Epithelial cell of esophagus (primary cell): ENCODE measurements at regions not wholly inside any gene's neighbourhood (a gene's known extent, or its start where the extent isn't known, plus 50 kb on each side); places are given as distances from the start of the nearest gene placed in this dataset.

Source experiments
- DNase-seq: peaks from one replicate; pipeline ENCODE4 v3.0.0; 2010; ENCODE audit warnings: low read depth
- H3K4me3 ChIP-seq: 2 replicates; pipeline ENCODE4 v1.5.1; 2011; ENCODE audit warnings: mild to moderate bottlenecking, low read length, control low read depth
- TF ChIP-seq, protein P1 (sequence below): IDR thresholded peaks from 2 replicates; pipeline ENCODE4 v1.5.1; 2011; ENCODE audit warnings: low read depth, mild to moderate bottlenecking, low read length, control low read depth, inconsistent platforms; ENCODE audit not compliant: insufficient read depth; ENCODE audit errors: missing control alignments

DNA sequence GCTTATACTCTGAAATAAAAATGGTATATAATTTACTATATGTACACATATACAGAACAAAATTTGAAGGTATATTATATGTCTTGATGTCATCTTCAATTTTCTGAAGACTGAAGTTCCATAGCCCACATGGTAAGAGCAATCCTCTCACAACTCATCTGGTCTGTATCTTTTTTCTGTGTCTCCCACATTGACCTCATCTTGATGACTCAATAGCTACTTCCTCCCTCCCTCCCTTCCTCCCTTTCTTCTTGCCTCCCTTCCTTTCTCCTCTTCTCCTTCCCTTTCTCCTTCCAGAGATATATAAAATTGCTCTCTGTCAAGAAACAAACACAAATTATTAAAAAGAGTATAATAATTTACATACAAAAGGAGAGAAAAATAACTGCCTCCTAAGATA is 268.5 kb downstream of the SQOR start:
- H3K4me3 ChIP-seq = no peak overlapping the region
- peak; percentile 24 for DNase-seq
- TF ChIP-seq, protein P1, sequence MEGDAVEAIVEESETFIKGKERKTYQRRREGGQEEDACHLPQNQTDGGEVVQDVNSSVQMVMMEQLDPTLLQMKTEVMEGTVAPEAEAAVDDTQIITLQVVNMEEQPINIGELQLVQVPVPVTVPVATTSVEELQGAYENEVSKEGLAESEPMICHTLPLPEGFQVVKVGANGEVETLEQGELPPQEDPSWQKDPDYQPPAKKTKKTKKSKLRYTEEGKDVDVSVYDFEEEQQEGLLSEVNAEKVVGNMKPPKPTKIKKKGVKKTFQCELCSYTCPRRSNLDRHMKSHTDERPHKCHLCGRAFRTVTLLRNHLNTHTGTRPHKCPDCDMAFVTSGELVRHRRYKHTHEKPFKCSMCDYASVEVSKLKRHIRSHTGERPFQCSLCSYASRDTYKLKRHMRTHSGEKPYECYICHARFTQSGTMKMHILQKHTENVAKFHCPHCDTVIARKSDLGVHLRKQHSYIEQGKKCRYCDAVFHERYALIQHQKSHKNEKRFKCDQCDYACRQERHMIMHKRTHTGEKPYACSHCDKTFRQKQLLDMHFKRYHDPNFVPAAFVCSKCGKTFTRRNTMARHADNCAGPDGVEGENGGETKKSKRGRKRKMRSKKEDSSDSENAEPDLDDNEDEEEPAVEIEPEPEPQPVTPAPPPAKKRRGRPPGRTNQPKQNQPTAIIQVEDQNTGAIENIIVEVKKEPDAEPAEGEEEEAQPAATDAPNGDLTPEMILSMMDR = no peak

DNA sequence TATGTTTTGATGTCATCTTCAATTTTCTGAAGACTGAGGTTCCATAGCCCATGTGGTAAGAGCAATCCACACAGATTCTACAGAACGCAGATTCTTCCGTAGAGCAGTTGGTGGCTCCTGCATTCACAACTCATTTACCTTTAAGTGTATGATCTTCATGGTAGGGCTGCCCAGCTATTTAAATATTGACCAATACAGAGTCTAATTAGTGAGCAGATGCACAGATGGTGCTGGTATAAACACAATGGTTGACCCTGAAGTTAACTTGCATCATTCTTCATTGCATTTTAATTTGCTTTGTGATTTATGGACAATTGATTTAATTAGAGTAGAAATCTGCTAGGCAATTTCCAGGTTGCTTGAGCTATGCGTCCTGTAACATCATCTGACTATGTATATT is 269.2 kb downstream of the SQOR start:
- H3K4me3 ChIP-seq = no peak overlapping the region
- TF ChIP-seq, protein P1 = no peak
- no peak for DNase-seq

DNA sequence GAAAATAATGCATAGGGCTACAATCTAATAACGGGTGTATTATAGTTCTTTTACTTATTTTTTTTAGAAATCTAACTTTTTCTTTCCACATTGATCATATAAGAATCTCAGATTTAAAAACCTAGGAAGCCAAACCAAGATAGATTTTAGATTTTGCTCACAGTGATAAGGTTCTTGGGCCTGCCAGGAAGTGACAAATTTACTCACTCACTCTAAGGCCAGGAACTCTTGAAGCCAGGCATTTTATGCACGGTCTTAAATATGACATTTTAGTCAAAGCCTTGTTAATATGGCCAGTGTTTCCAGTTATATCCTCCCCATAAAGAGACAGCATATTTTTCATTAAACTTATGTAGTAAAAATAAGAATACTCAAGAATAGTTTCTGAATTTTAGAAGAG is 271.4 kb downstream of the SQOR start:
- TF ChIP-seq, protein P1 = no peak
- no peak overlapping the region for H3K4me3 ChIP-seq
- DNase-seq = no peak

DNA sequence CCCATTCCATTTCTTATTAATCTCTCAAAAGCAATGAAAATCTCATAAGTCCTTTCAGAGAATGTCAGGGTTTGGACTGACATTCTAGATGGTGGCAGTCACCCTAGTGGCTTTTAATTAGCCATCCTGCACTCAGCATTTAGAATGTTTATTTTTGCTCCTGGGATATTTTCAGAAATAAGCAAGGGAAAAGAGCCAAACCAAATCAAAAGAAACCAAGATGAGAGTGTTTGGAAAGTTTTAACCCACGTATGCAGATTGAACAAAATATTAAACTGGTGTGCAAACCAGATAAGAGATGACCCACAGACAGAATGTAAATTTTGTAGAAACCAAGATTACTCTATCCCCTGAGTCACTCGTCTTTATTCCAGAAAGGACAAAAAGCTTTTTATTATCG is 275.8 kb downstream of the SQOR start:
- TF ChIP-seq, protein P1 = no peak
- DNase-seq = no peak
- H3K4me3 ChIP-seq = no peak overlapping the region

DNA sequence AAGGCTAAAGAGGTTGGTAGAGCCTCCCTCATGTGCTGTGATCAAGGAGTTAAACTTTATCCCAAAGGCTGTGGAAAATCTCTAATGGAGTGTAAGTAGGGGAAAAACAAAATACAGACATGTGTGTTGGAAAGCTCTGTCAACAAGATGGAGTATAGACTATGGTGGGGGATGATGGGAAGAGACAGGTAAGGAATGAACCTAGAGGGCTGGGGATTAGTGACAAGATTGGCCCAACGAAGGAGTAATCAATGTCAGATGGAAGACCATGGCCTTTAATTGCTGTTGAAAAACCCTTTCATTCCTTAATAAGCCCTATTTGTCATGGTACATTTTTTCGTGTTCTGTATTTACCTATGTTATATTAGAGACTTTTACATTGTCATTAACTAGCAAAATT is 278.6 kb downstream of the SQOR start:
- DNase-seq = no peak
- TF ChIP-seq, protein P1 = no peak
- H3K4me3 ChIP-seq = no peak overlapping the region

DNA sequence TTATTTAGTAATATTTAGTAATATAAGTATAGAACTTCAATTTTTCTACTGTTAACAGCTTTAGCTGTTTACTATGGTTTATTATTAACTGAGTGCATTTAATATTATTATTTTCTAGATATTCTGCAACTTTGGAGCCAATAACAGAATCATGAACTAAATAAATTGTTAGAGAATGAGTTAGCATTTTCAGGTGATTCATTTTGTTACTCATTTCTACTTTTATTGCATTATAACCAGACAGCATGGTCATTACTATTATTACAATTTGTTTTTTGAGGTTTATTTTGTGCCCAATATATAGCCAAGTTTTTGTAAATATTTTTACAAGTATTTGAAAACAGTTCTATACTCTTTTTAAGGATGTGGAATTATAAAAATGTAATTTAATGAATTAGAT is 279.6 kb downstream of the SQOR start:
- TF ChIP-seq, protein P1 = no peak
- DNase-seq = peak; percentile 18
- H3K4me3 ChIP-seq = no peak overlapping the region

DNA sequence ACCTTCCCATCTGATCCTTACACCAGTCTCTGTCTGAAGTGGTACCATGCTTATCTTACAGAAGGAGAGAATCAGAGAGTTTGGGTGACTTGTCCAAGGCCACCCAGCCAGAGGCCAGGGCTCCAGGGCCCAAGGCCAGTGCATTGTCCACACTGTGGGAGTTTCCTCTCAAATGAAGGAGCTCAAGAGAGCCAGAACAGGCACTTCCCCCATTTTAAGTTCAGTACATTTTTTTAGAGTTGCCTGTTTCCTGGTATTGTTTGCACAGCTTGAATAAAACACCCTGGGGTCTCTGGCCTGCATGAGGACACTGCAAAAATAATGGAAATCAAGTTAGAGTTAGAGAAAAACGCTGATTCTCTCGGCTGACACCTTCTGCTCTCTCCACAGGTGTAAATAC is 284.0 kb downstream of the SQOR start:
- no peak for DNase-seq
- H3K4me3 ChIP-seq = no peak overlapping the region
- TF ChIP-seq, protein P1 = no peak
